K562 (cell line): ENCODE measurements at regions not wholly inside any gene's neighbourhood (a gene's known extent, or its start where the extent isn't known, plus 50 kb on each side); places are given as distances from the start of the nearest gene placed in this dataset.
A peak's percentile ranks its signal among the peaks of the same experiment; 100 is the strongest.

ENCODE experiments used
- ATAC-seq: fragments of 200-7000 bp; cut with Tn5 transposase; 3 replicates; pipeline ENCODE4 v1.9.1; 2020; ENCODE audit warnings: moderate library complexity
- BruUV-seq: library from RNA; stranded (reverse); fragments of 400-500 nt; replicated peaks from 2 replicates; lab custom pipeline; 2021; lab: Mats Ljungman, UMichigan
- CTCF ChIA-PET: fragments of 300-600 bp; formaldehyde crosslinking; extraction: SDS; loops from one replicate; lab custom pipeline; 2021; ENCODE audit warnings: low intra/inter-chr PET ratio; lab: Yijun Ruan, JAX
- POLR2A ChIA-PET: fragments of 300-600, 350-650 bp; sonication (Branson Sonifier 250); formaldehyde crosslinking; extraction: SDS; loops from one replicate; lab custom pipeline; 2021; ENCODE audit warnings: antibody characterized with exemption, inconsistent platforms; lab: Yijun Ruan, JAX
- DNase-seq, 4 experiments: peaks; one replicate each; pipeline versions ENCODE4 v3.0.0 to v3.0.0-alpha.2; 2011 to 2018; ENCODE audit warnings: low spot score in 3 of 4, mixed read lengths in 3 of 4; ENCODE audit errors: extremely low read depth in 1 of 4
- FAIRE-seq: peaks from 2 replicates; lab custom pipeline; 2011; peaks lifted over from hg19 to GRCh38; lab: Jason Lieb, UNC
- H2AFZ ChIP-seq: 2 replicates; pipeline ENCODE4 v1.6.0; 2011; ENCODE audit warnings: low read depth, low read length, control low read depth, inconsistent platforms
- H3K27ac ChIP-seq: fragments of 200-600 bp; 3 replicates; pipeline ENCODE4 v1.8.0; 2011; ENCODE audit warnings: low read depth, mild to moderate bottlenecking, control low read depth, inconsistent platforms, low read length, moderate library complexity, mixed read lengths; ENCODE audit errors: extremely low read depth
- H3K27me3 ChIP-seq, 2 experiments: fragments of 300-600 bp in 1 of 2; 2 replicates in 1 of 2; 3 replicates in 1 of 2; pipeline versions ENCODE4 v1.6.0 to v1.8.0; 2011; ENCODE audit warnings: inconsistent platforms in 2 of 2, low read length in 2 of 2, mild to moderate bottlenecking in 1 of 2, mixed read lengths in 1 of 2, moderate library complexity in 1 of 2; ENCODE audit not compliant: control insufficient read depth in 2 of 2, insufficient read depth in 2 of 2
- H3K36me3 ChIP-seq: fragments of 300-600 bp; 3 replicates; pipeline ENCODE4 v1.8.0; 2011; ENCODE audit warnings: mild to moderate bottlenecking, low read length, inconsistent platforms; ENCODE audit not compliant: control insufficient read depth, insufficient read depth
- H3K4me1 ChIP-seq, 2 experiments: fragments of 200-600 bp in 1 of 2; replicated peaks in 1 of 2; 2 replicates in 1 of 2; 3 replicates in 1 of 2; pipeline versions ENCODE4 v1.5.1 to v1.8.0; 2011; ENCODE audit warnings: inconsistent platforms in 2 of 2, low read length in 2 of 2, mild to moderate bottlenecking in 1 of 2, mixed read lengths in 1 of 2, moderate library complexity in 1 of 2; ENCODE audit not compliant: control insufficient read depth in 2 of 2, insufficient read depth in 2 of 2
- H3K4me2 ChIP-seq: 2 replicates; pipeline ENCODE4 v1.6.1; 2011; ENCODE audit warnings: low read length, control low read depth, inconsistent platforms, mixed read lengths; ENCODE audit not compliant: insufficient read depth
- H3K4me3 ChIP-seq: fragments of 200-600 bp; sonication (generic), shearing (Covaris generic); 2 replicates; pipeline ENCODE4 v1.5.1; 2016; ENCODE audit warnings: control low read depth, inconsistent platforms
- H3K79me2 ChIP-seq: fragments of 200-600 bp; 3 replicates; pipeline ENCODE4 v1.8.0; 2011; ENCODE audit warnings: low read length, inconsistent platforms; ENCODE audit not compliant: control insufficient read depth, insufficient read depth
- H3K9ac ChIP-seq, 2 experiments: 2 replicates each; pipeline versions ENCODE4 v1.6.0 to v1.6.1; 2011; ENCODE audit warnings: low read depth in 2 of 2, low read length in 2 of 2, control low read depth in 1 of 2, inconsistent platforms in 1 of 2, mild to moderate bottlenecking in 1 of 2, mixed read lengths in 1 of 2; ENCODE audit not compliant: insufficient read depth in 1 of 2
- H3K9me1 ChIP-seq: one replicate; pipeline ENCODE4 v1.6.0; 2011; ENCODE audit warnings: inconsistent platforms, mild to moderate bottlenecking, low read length, moderate library complexity; ENCODE audit not compliant: control insufficient read depth, insufficient read depth
- H3K9me3 ChIP-seq: replicated peaks from 2 replicates; pipeline ENCODE4 v1.5.1; 2011; ENCODE audit warnings: low read depth, low read length, inconsistent platforms; ENCODE audit not compliant: control insufficient read depth, insufficient read depth
- H4K20me1 ChIP-seq: replicated peaks from 2 replicates; pipeline ENCODE4 v1.6.1; 2011; ENCODE audit warnings: low read length, inconsistent platforms, mixed read lengths; ENCODE audit not compliant: control insufficient read depth, insufficient read depth
- CGGBP1 ChIP-seq: fragments of 250-450 bp; sonication (Bioruptor Pico); IDR thresholded peaks from 2 replicates; pipeline ENCODE4 v1.9.0; 2021; ENCODE audit warnings: mild to moderate bottlenecking
- DACH1 ChIP-seq: fragments of 450-650 bp; IDR thresholded peaks from 2 replicates; pipeline ENCODE4 v1.6.1; 2018; ENCODE audit not compliant: partially characterized antibody
- E2F5 ChIP-seq: sonication (generic); formaldehyde crosslinking; IDR thresholded peaks from 2 replicates; pipeline ENCODE4 v1.8.0; 2022; ENCODE audit warnings: mild to moderate bottlenecking, missing genetic modification reagents
- FOSL1 ChIP-seq: fragments of 200-800 bp; sonication (Bioruptor generic); conservative IDR thresholded peaks from 2 replicates; pipeline ENCODE4 v1.6.1; 2016; ENCODE audit warnings: missing genetic modification characterization, missing compliant biosample characterization
- MITF ChIP-seq: IDR thresholded peaks from 2 replicates; pipeline ENCODE4 v1.6.1; 2014; ENCODE audit warnings: antibody characterized with exemption
- TOE1 ChIP-seq, 2 experiments: fragments of 450-650 bp in 1 of 2; sonication (generic) in 1 of 2; formaldehyde crosslinking in 1 of 2; IDR thresholded peaks; 2 replicates each; pipeline versions ENCODE4 v1.7.1 to v1.8.0; 2016 to 2022; ENCODE audit warnings: borderline replicate concordance in 2 of 2, mild to moderate bottlenecking in 2 of 2, antibody characterized with exemption in 1 of 2, inconsistent platforms in 1 of 2, low read depth in 1 of 2, missing genetic modification reagents in 1 of 2, moderate library complexity in 1 of 2
- ZNF175 ChIP-seq: fragments of 200-800 bp; sonication (Bioruptor generic); IDR thresholded peaks from 2 replicates; pipeline ENCODE4 v1.6.1; 2016; ENCODE audit warnings: low read depth, mild to moderate bottlenecking, missing genetic modification characterization, missing compliant biosample characterization
- ZNF511 ChIP-seq: sonication (generic); formaldehyde crosslinking; IDR thresholded peaks from 2 replicates; pipeline ENCODE4 v1.8.0; 2022; ENCODE audit warnings: mild to moderate bottlenecking, missing genetic modification reagents
- ZNF655 ChIP-seq: fragments of 250-450 bp; sonication (Bioruptor Pico); IDR thresholded peaks from 2 replicates; pipeline ENCODE4 v1.5.0; 2021
- WGBS: fragments of 100-300 bp; shearing (Covaris generic); methylation state at CpG from one replicate; pipeline ENCODE4 v1.1.6; 2016; ENCODE audit warnings: low coverage, mixed read lengths; ENCODE audit not compliant: insufficient coverage; ENCODE audit errors: missing lambda C conversion rate; 5-methylcytosine and 5-hydroxymethylcytosine counted together
- in situ Hi-C: fragments of 300-500 bp; cut with MboI; formaldehyde crosslinking; loops from 4 replicates; pipeline ENCODE4 v1.15.0; 2018; ENCODE audit warnings: inconsistent platforms, mixed read lengths
- intact Hi-C: fragments of 100-400 bp; cut with micrococcal nuclease; formaldehyde crosslinking; loops from 2 replicates; pipeline ENCODE4 v1.14.2; 2022

GRCh38 chr15:62844564-62845240 is 197.8 kb upstream of the TPM1 start (continued):
- no peak for TF ChIP-seq ZNF655 (CRISPR knock-in tag)

- H4K20me1 ChIP-seq: no peaks in the 10 kb centered on the region
- DNase-seq (no peak), ATAC-seq (no peak), FAIRE-seq (no peak)
- no peaks in the 10 kb centered on the region for H3K9me1 ChIP-seq
- no TSS peak for BruUV-seq
- no peak for TF ChIP-seq TOE1 (IDR thresholded peaks at IDR 0.05; ENCODE audit: borderline replicate concordance)
- TF ChIP-seq TOE1 (CRISPR knock-in tag; IDR thresholded peaks at IDR 0.05; ENCODE audit: borderline replicate concordance, low read depth): no peak
- no peak for TF ChIP-seq E2F5 (CRISPR knock-in tag)
- 0 out of 2 replicates have a peak, but pooled peaks have one; percentile 20 for TF ChIP-seq FOSL1 (tag)
- TF ChIP-seq ZNF175 (CRISPR knock-in tag): no peak
- TF ChIP-seq CGGBP1 (CRISPR knock-in tag): no peak
- TF ChIP-seq DACH1: no peak
- no peak for TF ChIP-seq ZNF511
- no peak for TF ChIP-seq MITF
- intact Hi-C loops: loop anchor here (5.0 kb wide), 1 partner anchor 202 kb away; no protein-coding TSS in a partner anchor
- in situ Hi-C loops: loop anchor here (25.0 kb wide), 1 partner anchor 567 kb away; no protein-coding TSS in a partner anchor
- peaks cover 24 to 58% of the 10 kb centered on the region in 2 experiments for H3K27me3 ChIP-seq
- no peak overlapping the region for H3K9ac ChIP-seq
- no peaks in the 10 kb centered on the region for H3K79me2 ChIP-seq
- no peak overlapping the region for H3K27ac ChIP-seq
- no peak overlapping the region for H3K4me2 ChIP-seq
- CTCF ChIA-PET: no interaction called here
- POLR2A ChIA-PET: interaction anchor here (0.6 kb wide), 1 partner anchor 63 kb away, joined by 3 read pairs; no protein-coding TSS in a partner anchor
- no peaks in the 10 kb centered on the region for H3K9me3 ChIP-seq
- H3K4me1 ChIP-seq: no peaks in the 10 kb centered on the region
- H3K36me3 ChIP-seq: no peaks in the 10 kb centered on the region
- 2% methylated on average over 11 of the region's 12 CpGs for WGBS
- no peak overlapping the region for H3K4me3 ChIP-seq
- H2AFZ ChIP-seq: no peak overlapping the region
These were observed 197.1 kb upstream of the TPM1 start for GRCh38 chr15:62845241-62846126.
